Astrocyte (in vitro differentiated cells and primary cell): ENCODE measurements at regions not wholly inside any gene's neighbourhood (a gene's known extent, or its start where the extent isn't known, plus 50 kb on each side); places are given as distances from the start of the nearest gene placed in this dataset.

Experiments
- DNase-seq: peaks from one replicate; pipeline ENCODE4 v3.0.0-alpha.2; 2010; ENCODE audit warnings: low read depth
- FAIRE-seq: peaks from 2 replicates; lab custom pipeline; 2011; peaks lifted over from hg19 to GRCh38; lab: Jason Lieb, UNC
- H2AFZ ChIP-seq: 2 replicates; pipeline ENCODE4 v1.6.0; 2012; ENCODE audit warnings: low read depth, low read length, inconsistent platforms
- H3K27ac ChIP-seq: 2 replicates; pipeline ENCODE4 v1.5.1; 2011; ENCODE audit warnings: low read depth, low read length, inconsistent platforms
- H3K27me3 ChIP-seq: 2 replicates; pipeline ENCODE4 v1.6.0; 2011; ENCODE audit warnings: low read length, inconsistent platforms; ENCODE audit not compliant: insufficient read depth
- H3K36me3 ChIP-seq: 2 replicates; pipeline ENCODE4 v1.5.1; 2011; ENCODE audit warnings: low read length, inconsistent platforms; ENCODE audit not compliant: insufficient read depth
- H3K4me1 ChIP-seq: 2 replicates; pipeline ENCODE4 v1.5.1; 2011; ENCODE audit warnings: low read length, inconsistent platforms; ENCODE audit not compliant: insufficient read depth
- H3K4me2 ChIP-seq: 2 replicates; pipeline ENCODE4 v1.6.0; 2012; ENCODE audit warnings: low read length, inconsistent platforms
- H3K4me3 ChIP-seq: 2 replicates; pipeline ENCODE4 v1.5.1; 2011; ENCODE audit warnings: low read depth, mild to moderate bottlenecking, low read length, inconsistent platforms; ENCODE audit not compliant: insufficient read depth
- H3K79me2 ChIP-seq: 2 replicates; pipeline ENCODE4 v1.6.0; 2012; ENCODE audit warnings: mild to moderate bottlenecking, low read length, inconsistent platforms; ENCODE audit not compliant: insufficient read depth
- H3K9ac ChIP-seq: 2 replicates; pipeline ENCODE4 v1.6.0; 2012; ENCODE audit warnings: mild to moderate bottlenecking, low read length, inconsistent platforms
- H3K9me3 ChIP-seq: 2 replicates; pipeline ENCODE4 v1.5.1; 2012; ENCODE audit warnings: low read depth, mild to moderate bottlenecking, low read length, inconsistent platforms; ENCODE audit not compliant: insufficient read depth
- H4K20me1 ChIP-seq: 2 replicates; pipeline ENCODE4 v1.6.0; 2012; ENCODE audit warnings: low read length, inconsistent platforms; ENCODE audit not compliant: insufficient read depth
- H3K27ac Mint-ChIP-seq: one replicate; pipeline ENCODE4 v1.8.0; 2021; ENCODE audit warnings: mild to moderate bottlenecking, mixed read lengths; ENCODE audit not compliant: unreplicated experiment
- H3K27me3 Mint-ChIP-seq: one replicate; pipeline ENCODE4 v1.8.0; 2021; ENCODE audit warnings: low read depth, mixed read lengths; ENCODE audit not compliant: unreplicated experiment
- H3K36me3 Mint-ChIP-seq: one replicate; pipeline ENCODE4 v1.8.0; 2021; ENCODE audit warnings: low read depth, mixed read lengths; ENCODE audit not compliant: unreplicated experiment
- H3K4me1 Mint-ChIP-seq: one replicate; pipeline ENCODE4 v1.8.0; 2021; ENCODE audit warnings: low read depth, mixed read lengths; ENCODE audit not compliant: unreplicated experiment
- H3K4me3 Mint-ChIP-seq: one replicate; pipeline ENCODE4 v1.8.0; 2021; ENCODE audit warnings: mild to moderate bottlenecking, moderate library complexity, mixed read lengths; ENCODE audit not compliant: unreplicated experiment
- H3K9me3 Mint-ChIP-seq: one replicate; pipeline ENCODE4 v1.8.0; 2021; ENCODE audit warnings: mild to moderate bottlenecking, mixed read lengths; ENCODE audit not compliant: unreplicated experiment
- EZH2 ChIP-seq: IDR thresholded peaks from 2 replicates; pipeline ENCODE4 v1.6.1; 2012; ENCODE audit warnings: mild to moderate bottlenecking, low read length, inconsistent platforms; ENCODE audit not compliant: insufficient read depth
- TF ChIP-seq, protein P1 (sequence below): IDR thresholded peaks from 2 replicates; pipeline ENCODE4 v1.5.1; 2011; ENCODE audit warnings: low read depth, mild to moderate bottlenecking, inconsistent platforms, low read length, moderate library complexity; ENCODE audit not compliant: insufficient read depth

DNA sequence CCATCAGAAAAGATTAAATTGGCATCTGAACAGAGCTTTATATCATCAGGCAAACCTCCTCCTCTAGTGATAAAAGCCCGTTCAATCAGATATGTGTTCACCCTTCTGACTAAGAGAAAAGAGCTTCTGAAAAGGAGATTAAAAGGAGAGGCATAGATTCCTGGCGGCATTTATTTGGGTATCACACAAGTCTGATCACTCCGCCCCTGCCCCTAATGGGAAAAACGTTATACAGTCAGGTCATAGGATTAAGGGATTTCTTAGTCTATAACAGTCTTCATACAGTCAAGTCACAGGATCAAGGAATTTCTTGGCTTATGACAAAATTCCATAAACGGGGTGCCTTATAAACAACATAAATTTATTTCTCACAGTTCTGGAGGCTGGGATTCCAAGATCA is 295.4 kb upstream of the SATB1 start:
- Mint-ChIP-seq H3K4me3 (no peak overlapping the region), H3K36me3 (no peaks in the 10 kb centered on the region), H3K27ac (no peak overlapping the region), H3K9me3 (no peaks in the 10 kb centered on the region), H3K4me1 (peaks cover 11% of the 10 kb centered on the region), H3K27me3 (no peaks in the 10 kb centered on the region)
- H3K9me3 ChIP-seq = peaks cover 4% of the 10 kb centered on the region
- TF ChIP-seq EZH2 = no peak
- TF ChIP-seq, protein P1, sequence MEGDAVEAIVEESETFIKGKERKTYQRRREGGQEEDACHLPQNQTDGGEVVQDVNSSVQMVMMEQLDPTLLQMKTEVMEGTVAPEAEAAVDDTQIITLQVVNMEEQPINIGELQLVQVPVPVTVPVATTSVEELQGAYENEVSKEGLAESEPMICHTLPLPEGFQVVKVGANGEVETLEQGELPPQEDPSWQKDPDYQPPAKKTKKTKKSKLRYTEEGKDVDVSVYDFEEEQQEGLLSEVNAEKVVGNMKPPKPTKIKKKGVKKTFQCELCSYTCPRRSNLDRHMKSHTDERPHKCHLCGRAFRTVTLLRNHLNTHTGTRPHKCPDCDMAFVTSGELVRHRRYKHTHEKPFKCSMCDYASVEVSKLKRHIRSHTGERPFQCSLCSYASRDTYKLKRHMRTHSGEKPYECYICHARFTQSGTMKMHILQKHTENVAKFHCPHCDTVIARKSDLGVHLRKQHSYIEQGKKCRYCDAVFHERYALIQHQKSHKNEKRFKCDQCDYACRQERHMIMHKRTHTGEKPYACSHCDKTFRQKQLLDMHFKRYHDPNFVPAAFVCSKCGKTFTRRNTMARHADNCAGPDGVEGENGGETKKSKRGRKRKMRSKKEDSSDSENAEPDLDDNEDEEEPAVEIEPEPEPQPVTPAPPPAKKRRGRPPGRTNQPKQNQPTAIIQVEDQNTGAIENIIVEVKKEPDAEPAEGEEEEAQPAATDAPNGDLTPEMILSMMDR = no peak
- no peaks in the 10 kb centered on the region for H4K20me1 ChIP-seq
- no peaks in the 10 kb centered on the region for H3K4me1 ChIP-seq
- H2AFZ ChIP-seq = no peak overlapping the region
- H3K27ac ChIP-seq = no peak overlapping the region
- no peak overlapping the region for H3K9ac ChIP-seq
- H3K4me3 ChIP-seq = no peak overlapping the region
- DNase-seq (no peak), FAIRE-seq (no peak)
- no peak overlapping the region for H3K4me2 ChIP-seq
- H3K36me3 ChIP-seq = no peaks in the 10 kb centered on the region
- no peaks in the 10 kb centered on the region for H3K79me2 ChIP-seq
- no peaks in the 10 kb centered on the region for H3K27me3 ChIP-seq

GRCh38 chr3:18717598-18717997 is 292.5 kb upstream of the SATB1 start:
- Histone ChIP-seq H3K27me3 (no peaks in the 10 kb centered on the region), H3K36me3 (no peaks in the 10 kb centered on the region), H3K9ac (no peak overlapping the region), H3K4me2 (no peak overlapping the region), H2AFZ (no peak overlapping the region), H3K27ac (no peak overlapping the region), H3K4me1 (no peaks in the 10 kb centered on the region), H3K9me3 (peaks cover 4% of the 10 kb centered on the region), H4K20me1 (no peaks in the 10 kb centered on the region), H3K4me3 (no peak overlapping the region), H3K79me2 (no peaks in the 10 kb centered on the region)
- Mint-ChIP-seq H3K4me3 (no peak overlapping the region), H3K27ac (no peak overlapping the region), H3K9me3 (no peaks in the 10 kb centered on the region), H3K27me3 (no peaks in the 10 kb centered on the region), H3K4me1 (peaks cover 10% of the 10 kb centered on the region), H3K36me3 (no peaks in the 10 kb centered on the region)
- DNase-seq (no peak), FAIRE-seq (no peak)
- TF ChIP-seq EZH2 = no peak
- TF ChIP-seq, protein P1 = no peak

- Histone ChIP-seq H3K4me3 (no peak overlapping the region), H3K79me2 (no peaks in the 10 kb centered on the region), H3K36me3 (no peaks in the 10 kb centered on the region), H3K9me3 (peaks cover 4% of the 10 kb centered on the region), H2AFZ (no peak overlapping the region), H3K9ac (no peak overlapping the region), H3K4me2 (no peak overlapping the region), H3K27ac (no peak overlapping the region), H4K20me1 (no peaks in the 10 kb centered on the region), H3K27me3 (no peaks in the 10 kb centered on the region), H3K4me1 (no peaks in the 10 kb centered on the region)
- Mint-ChIP-seq H3K27me3 (no peaks in the 10 kb centered on the region), H3K36me3 (no peaks in the 10 kb centered on the region), H3K9me3 (no peaks in the 10 kb centered on the region), H3K4me1 (peaks cover 10% of the 10 kb centered on the region), H3K27ac (no peak overlapping the region), H3K4me3 (no peak overlapping the region)
- no peak for FAIRE-seq
- TF ChIP-seq, protein P1 = no peak
- no peak for TF ChIP-seq EZH2
- DNase-seq = peak; percentile 6
Measured at GRCh38 chr3:18716821-18717220, 291.7 kb upstream of the SATB1 start.
